Chondrocyte (in vitro differentiated cells): ENCODE measurements at regions not wholly inside any gene's neighbourhood (a gene's known extent, or its start where the extent isn't known, plus 50 kb on each side); places are given as distances from the start of the nearest gene placed in this dataset.

ENCODE experiments used
- DNase-seq: peaks from one replicate; pipeline ENCODE4 v3.0.0; 2021; ENCODE audit warnings: mixed read lengths, low spot score
- H3K27ac Mint-ChIP-seq: one replicate; pipeline ENCODE4 v1.8.0; 2021; ENCODE audit warnings: mild to moderate bottlenecking, moderate library complexity, mixed read lengths; ENCODE audit not compliant: unreplicated experiment
- H3K27me3 Mint-ChIP-seq: 2 replicates; pipeline ENCODE4 v1.8.0; 2021; ENCODE audit warnings: low read depth, mixed read lengths
- H3K36me3 Mint-ChIP-seq: 2 replicates; pipeline ENCODE4 v1.8.0; 2021; ENCODE audit warnings: low read depth, mixed read lengths
- H3K4me1 Mint-ChIP-seq: 2 replicates; pipeline ENCODE4 v1.8.0; 2021; ENCODE audit warnings: low read depth, mild to moderate bottlenecking, mixed read lengths
- H3K4me3 Mint-ChIP-seq: one replicate; pipeline ENCODE4 v1.8.0; 2021; ENCODE audit warnings: mild to moderate bottlenecking, moderate library complexity, mixed read lengths; ENCODE audit not compliant: unreplicated experiment
- H3K9me3 Mint-ChIP-seq: 2 replicates; pipeline ENCODE4 v1.8.0; 2021; ENCODE audit warnings: low read depth, mixed read lengths
- CTCF ChIP-seq: fragments of 200-600 bp; sonication (generic); IDR thresholded peaks from 2 replicates; pipeline ENCODE4 v1.5.0; 2021; ENCODE audit warnings: antibody characterized with exemption, mild to moderate bottlenecking, moderate library complexity

DNA sequence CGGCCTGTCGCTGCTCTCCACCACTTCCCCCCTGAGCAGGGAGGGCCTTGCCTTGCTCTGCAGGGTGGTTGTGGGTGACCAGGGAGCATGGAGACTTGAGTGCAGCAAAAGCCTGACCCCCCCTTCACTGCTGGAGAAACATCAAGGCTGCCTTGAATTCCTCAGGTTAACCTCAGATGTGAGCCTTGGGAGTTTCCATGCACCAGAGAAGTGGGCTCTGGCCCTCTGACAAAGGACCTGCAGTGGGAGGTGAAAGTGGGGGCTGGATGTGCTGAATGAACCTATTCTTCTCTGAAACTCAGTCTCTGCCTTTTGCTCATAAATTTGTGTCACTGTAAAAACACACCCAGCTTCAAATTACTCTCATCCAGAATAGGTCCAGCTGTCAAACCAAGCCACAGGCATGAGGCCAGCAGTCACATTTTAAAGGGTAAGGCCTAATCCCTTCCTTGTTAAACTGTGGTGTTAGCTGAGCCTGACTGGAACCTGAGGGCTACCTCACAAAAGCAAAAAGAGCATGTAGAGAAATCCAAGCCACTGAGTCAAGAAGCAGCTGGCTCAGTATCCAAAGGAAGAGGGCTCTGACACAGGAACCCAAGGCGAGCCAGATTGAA is 356.8 kb downstream of the CCSER2 start:
- Mint-ChIP-seq H3K4me3 (no peak overlapping the region), H3K36me3 (no peaks in the 10 kb centered on the region), H3K27me3 (peaks cover 1% of the 10 kb centered on the region), H3K27ac (no peak overlapping the region), H3K4me1 (no peaks in the 10 kb centered on the region), H3K9me3 (peaks cover 15% of the 10 kb centered on the region)
- DNase-seq, result no peak
- TF ChIP-seq CTCF, result no peak

GRCh38 chr10:84693006-84693405 is 364.6 kb downstream of the CCSER2 start:
- TF ChIP-seq CTCF, result no peak
- Mint-ChIP-seq H3K4me1 (no peaks in the 10 kb centered on the region), H3K4me3 (no peak overlapping the region), H3K27ac (no peak overlapping the region), H3K27me3 (no peaks in the 10 kb centered on the region), H3K9me3 (peaks cover 8% of the 10 kb centered on the region), H3K36me3 (no peaks in the 10 kb centered on the region)
- no peak for DNase-seq

DNA sequence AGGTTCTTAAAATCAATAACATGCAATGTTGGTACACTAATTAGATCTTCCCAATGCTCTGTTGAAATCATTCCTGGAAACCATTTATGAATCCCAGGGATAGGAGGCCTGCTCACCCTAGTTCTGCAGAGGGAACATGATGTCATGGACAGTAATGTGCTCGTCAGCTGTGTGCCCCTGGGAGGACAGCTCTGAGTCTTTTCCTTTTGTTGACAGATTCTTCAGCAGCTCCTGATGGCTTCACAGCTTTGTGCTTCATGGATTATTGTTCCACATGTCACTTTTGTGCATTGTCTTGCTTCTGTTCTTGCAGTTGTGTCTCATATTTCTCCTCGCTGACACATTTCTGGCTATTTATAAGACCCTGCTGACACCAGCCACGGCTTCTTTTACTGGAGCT is 367.5 kb downstream of the CCSER2 start:
- peaks cover 2% of the 10 kb centered on the region for H3K27me3 Mint-ChIP-seq
- peaks cover 8% of the 10 kb centered on the region for H3K9me3 Mint-ChIP-seq
- no peak overlapping the region for H3K4me3 Mint-ChIP-seq
- TF ChIP-seq CTCF, result no peak
- no peaks in the 10 kb centered on the region for H3K4me1 Mint-ChIP-seq
- H3K36me3 Mint-ChIP-seq, result no peaks in the 10 kb centered on the region
- no peak overlapping the region for H3K27ac Mint-ChIP-seq
- DNase-seq, result no peak

GRCh38 chr10:84696610-84697009 is 368.2 kb downstream of the CCSER2 start:
- no peak overlapping the region for H3K4me3 Mint-ChIP-seq
- H3K27me3 Mint-ChIP-seq, result peaks cover 3% of the 10 kb centered on the region
- no peak overlapping the region for H3K27ac Mint-ChIP-seq
- no peak for DNase-seq
- no peak for TF ChIP-seq CTCF
- H3K4me1 Mint-ChIP-seq, result no peaks in the 10 kb centered on the region
- peaks cover 8% of the 10 kb centered on the region for H3K9me3 Mint-ChIP-seq
- H3K36me3 Mint-ChIP-seq, result no peaks in the 10 kb centered on the region

DNA sequence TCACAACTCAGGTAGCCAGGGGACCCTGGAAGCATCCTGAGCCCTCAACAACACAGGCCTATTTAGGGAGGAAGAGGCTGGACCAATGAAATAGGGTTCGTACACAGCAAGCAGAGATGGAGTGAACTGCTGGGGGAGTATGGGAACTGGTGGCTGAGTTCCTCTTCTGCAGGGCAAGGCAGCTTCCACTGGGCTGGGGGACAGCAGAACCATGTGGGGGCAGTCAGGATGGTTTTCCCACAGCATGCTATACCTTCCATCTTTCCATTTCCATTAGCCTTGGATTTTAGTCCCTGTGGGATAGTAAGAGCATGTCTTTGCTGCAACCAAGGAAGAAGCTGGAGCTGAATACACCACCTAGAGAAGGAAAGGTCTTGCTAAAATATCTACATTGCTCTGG is 370.6 kb downstream of the CCSER2 start:
- Mint-ChIP-seq H3K9me3 (no peaks in the 10 kb centered on the region), H3K36me3 (no peaks in the 10 kb centered on the region)
- no peak for DNase-seq

More for the DNA sequence above, 370.6 kb downstream of the CCSER2 start:
- H3K4me3 Mint-ChIP-seq, result no peak overlapping the region
- H3K27me3 Mint-ChIP-seq, result peaks cover 3% of the 10 kb centered on the region
- no peaks in the 10 kb centered on the region for H3K4me1 Mint-ChIP-seq
- H3K27ac Mint-ChIP-seq, result no peak overlapping the region
- TF ChIP-seq CTCF, result no peak
